ENCODE measurements at regions not wholly inside any gene's neighbourhood (a gene's known extent, or its start where the extent isn't known, plus 50 kb on each side); places are given as distances from the start of the nearest gene placed in this dataset.

GRCh38 chr16:9484881-9485280 is 393.4 kb downstream of the HAPSTR1 start:
- TF ChIP-seq MAX (IDR thresholded peaks at IDR 0.05; ENCODE audit: insufficient read depth, insufficient read length) (no peak), CTCF (IDR thresholded peaks at IDR 0.05; ENCODE audit: extremely low read depth in 1 of 2, insufficient read depth in 1 of 2, low read depth in 1 of 2, low read length in 2 of 2) (no peak), POLR2AphosphoS5 (IDR thresholded peaks at IDR 0.05; ENCODE audit: insufficient read depth, low read depth, low read length) (no peak), POLR2A (IDR thresholded peaks at IDR 0.05; ENCODE audit: low read depth, low read length) (no peak), JUN (IDR thresholded peaks at IDR 0.05; ENCODE audit: borderline replicate concordance, insufficient read depth, insufficient read length, low read depth) (no peak), MYC (IDR thresholded peaks at IDR 0.05; ENCODE audit: low read depth, low read length) (no peak)
